ENCODE measurements at regions not wholly inside any gene's neighbourhood (a gene's known extent, or its start where the extent isn't known, plus 50 kb on each side); places are given as distances from the start of the nearest gene placed in this dataset.

DNA sequence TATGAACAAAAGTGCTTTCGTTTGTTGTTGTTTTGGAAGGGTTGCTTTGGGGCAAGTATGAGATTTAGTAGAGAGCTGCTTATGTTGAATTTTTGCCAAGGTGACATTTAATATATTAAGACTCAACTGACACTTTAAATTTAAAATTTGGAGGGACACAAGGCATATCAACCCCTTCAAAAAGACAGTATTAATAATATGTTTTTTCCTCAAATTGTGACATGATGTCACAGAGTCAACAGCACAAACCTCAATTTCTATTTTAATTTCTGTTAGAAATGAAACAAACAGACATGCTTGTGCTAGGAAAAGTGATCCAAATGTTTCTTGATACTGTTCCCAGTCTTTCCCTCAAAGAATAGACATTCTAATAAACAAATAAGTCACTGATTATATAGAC is 218.9 kb downstream of the CYRIA start:
- WGBS, 2 donors: 76 to 95% methylated on average over 1 of the region's 1 CpG
- H3K36me3 ChIP-seq (ENCODE audit: low read depth, missing control alignments): no peaks in the 10 kb centered on the region
- no peaks in the 10 kb centered on the region for H3K27me3 ChIP-seq
- no peak overlapping the region for H3K27ac ChIP-seq
- no peak for DNase-seq
- no peaks in the 10 kb centered on the region for H3K9me3 ChIP-seq
- intact Hi-C loops (cut with DNase I; ENCODE audit: low total_unique reads): no loop called here
- no peaks in the 10 kb centered on the region for H3K4me1 ChIP-seq
- no peak overlapping the region for H3K4me3 ChIP-seq
- TF ChIP-seq POLR2A (IDR thresholded peaks at IDR 0.05): no peak
- TF ChIP-seq, protein P1, sequence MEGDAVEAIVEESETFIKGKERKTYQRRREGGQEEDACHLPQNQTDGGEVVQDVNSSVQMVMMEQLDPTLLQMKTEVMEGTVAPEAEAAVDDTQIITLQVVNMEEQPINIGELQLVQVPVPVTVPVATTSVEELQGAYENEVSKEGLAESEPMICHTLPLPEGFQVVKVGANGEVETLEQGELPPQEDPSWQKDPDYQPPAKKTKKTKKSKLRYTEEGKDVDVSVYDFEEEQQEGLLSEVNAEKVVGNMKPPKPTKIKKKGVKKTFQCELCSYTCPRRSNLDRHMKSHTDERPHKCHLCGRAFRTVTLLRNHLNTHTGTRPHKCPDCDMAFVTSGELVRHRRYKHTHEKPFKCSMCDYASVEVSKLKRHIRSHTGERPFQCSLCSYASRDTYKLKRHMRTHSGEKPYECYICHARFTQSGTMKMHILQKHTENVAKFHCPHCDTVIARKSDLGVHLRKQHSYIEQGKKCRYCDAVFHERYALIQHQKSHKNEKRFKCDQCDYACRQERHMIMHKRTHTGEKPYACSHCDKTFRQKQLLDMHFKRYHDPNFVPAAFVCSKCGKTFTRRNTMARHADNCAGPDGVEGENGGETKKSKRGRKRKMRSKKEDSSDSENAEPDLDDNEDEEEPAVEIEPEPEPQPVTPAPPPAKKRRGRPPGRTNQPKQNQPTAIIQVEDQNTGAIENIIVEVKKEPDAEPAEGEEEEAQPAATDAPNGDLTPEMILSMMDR (IDR thresholded peaks at IDR 0.05): no peak

DNA sequence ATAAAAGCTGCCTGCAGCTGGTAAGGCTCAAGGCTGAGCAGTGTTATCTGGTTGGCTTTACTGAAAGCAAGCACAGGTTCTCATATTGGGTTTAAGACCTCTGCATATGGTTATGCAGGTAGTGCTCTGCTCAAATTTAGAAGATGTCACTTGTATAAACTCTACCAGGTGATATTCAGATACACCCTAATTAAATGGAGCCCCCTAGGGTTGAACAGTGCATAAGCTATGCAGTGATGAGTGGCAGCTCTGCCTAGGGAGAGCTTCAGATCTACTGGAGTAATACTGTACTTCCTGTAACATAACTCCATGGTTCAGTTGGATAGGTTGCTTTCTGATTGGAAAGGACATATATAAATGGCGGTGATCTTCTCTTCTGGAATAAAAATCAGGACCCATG is 222.7 kb downstream of the CYRIA start:
- no peak for DNase-seq
- H3K9me3 ChIP-seq: no peaks in the 10 kb centered on the region
- H3K27me3 ChIP-seq: no peaks in the 10 kb centered on the region
- no peak overlapping the region for H3K27ac ChIP-seq
- 96 to 97% methylated on average over 1 of the region's 1 CpG for WGBS, 2 donors
- no peaks in the 10 kb centered on the region for H3K4me1 ChIP-seq
- no peak overlapping the region for H3K4me3 ChIP-seq
- intact Hi-C loops (cut with DNase I; ENCODE audit: low total_unique reads): no loop called here
- no peak for TF ChIP-seq POLR2A (IDR thresholded peaks at IDR 0.05)
- TF ChIP-seq, protein P1 (IDR thresholded peaks at IDR 0.05): no peak
- no peaks in the 10 kb centered on the region for H3K36me3 ChIP-seq (ENCODE audit: low read depth, missing control alignments)

DNA sequence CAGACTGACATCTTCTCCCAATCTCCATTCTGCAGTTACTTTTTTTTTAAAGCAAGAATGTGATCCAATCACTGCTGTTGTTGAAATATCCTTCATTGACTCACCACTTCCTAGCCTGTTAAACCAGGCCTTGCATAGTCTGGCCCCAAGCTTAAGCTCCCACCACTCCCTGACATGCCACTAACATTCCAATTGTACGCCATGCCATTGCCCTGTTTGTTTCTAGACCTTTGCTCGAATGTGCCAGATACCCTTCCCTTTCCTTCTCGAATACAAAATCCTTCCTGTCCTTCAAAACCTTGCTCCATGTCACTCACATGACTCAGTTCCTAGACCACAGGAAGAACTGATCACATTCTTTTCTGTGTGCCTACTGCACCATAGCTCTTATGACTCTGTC is 224.2 kb downstream of the CYRIA start:
- no peaks in the 10 kb centered on the region for H3K27me3 ChIP-seq
- H3K4me1 ChIP-seq: no peaks in the 10 kb centered on the region
- H3K36me3 ChIP-seq (ENCODE audit: low read depth, missing control alignments): no peaks in the 10 kb centered on the region
- H3K4me3 ChIP-seq: no peak overlapping the region
- intact Hi-C loops (cut with DNase I; ENCODE audit: low total_unique reads): no loop called here
- no peak for TF ChIP-seq POLR2A (IDR thresholded peaks at IDR 0.05)
- TF ChIP-seq, protein P1 (IDR thresholded peaks at IDR 0.05): no peak
- DNase-seq: no peak
- H3K27ac ChIP-seq: no peak overlapping the region
- WGBS, 2 donors: 87 to 88% methylated on average over 3 of the region's 3 CpGs
- H3K9me3 ChIP-seq: no peaks in the 10 kb centered on the region

DNA sequence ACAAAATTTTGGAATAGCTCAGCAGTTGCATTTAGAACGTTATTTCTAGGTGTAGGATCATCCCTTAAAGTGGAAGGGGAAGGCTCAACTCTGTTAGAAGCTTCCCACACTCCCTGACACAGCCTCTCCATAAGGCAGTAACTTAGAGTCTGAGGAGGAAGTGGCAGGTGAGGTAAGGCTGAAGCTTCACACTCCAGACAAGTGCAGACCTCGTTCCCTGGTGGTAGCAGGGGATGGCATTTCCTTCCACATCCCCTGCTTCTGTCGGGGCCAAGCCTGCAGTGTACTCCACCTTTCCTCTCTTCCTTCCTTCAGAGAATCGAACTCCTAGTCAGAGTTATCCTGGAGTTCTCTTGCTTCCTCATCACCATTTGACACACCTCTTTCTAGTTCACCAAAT is 224.7 kb downstream of the CYRIA start:
- Histone ChIP-seq H3K27ac (no peak overlapping the region), H3K4me3 (no peak overlapping the region), H3K4me1 (no peaks in the 10 kb centered on the region), H3K9me3 (no peaks in the 10 kb centered on the region), H3K36me3 (ENCODE audit: low read depth, missing control alignments) (no peaks in the 10 kb centered on the region), H3K27me3 (no peaks in the 10 kb centered on the region)
- intact Hi-C loops (cut with DNase I; ENCODE audit: low total_unique reads): no loop called here
- TF ChIP-seq POLR2A (IDR thresholded peaks at IDR 0.05): no peak
- TF ChIP-seq, protein P1 (IDR thresholded peaks at IDR 0.05): no peak
- WGBS, 2 donors: 80 to 86% methylated on average over 4 of the region's 4 CpGs
- no peak for DNase-seq

DNA sequence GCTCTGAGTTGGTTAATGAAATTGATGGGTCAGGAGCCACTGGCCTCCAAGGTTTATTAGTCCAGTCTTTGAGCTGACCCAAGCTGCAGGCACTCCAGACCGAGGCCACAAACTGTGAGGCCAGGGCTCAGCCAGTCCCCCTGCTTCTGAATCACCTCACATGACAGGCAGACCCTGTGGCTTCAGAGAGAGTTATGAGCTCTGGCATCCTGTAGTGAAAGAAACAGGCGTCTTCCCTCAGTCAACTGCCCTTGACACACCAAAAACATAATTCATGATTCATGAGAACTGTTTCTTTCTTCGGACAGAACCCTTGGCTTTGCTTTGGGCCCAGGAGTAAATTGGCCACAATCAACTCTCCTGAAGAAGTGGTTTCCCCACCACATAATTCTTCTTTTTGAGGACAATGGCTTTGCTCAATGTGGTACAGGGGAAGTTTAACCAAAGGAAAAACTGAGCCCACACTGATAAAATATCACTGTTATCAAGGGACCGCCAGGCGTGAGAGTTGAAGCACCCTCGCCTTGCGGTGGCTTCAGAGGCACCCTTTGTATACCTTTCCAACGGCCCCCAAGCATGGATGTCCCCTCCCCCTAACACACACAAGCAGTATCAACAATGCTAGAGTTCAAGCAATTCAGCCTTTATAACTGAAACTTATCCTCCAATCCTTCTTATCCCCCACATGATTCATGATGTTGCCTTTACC is 226.9 kb downstream of the CYRIA start:
- Histone ChIP-seq H3K27ac (no peak overlapping the region), H3K4me3 (no peak overlapping the region), H3K9me3 (no peaks in the 10 kb centered on the region), H3K27me3 (no peaks in the 10 kb centered on the region), H3K4me1 (no peaks in the 10 kb centered on the region), H3K36me3 (ENCODE audit: low read depth, missing control alignments) (no peaks in the 10 kb centered on the region)
- intact Hi-C loops (cut with DNase I; ENCODE audit: low total_unique reads): no loop called here
- WGBS, 2 donors: 51 to 64% methylated on average over 8 of the region's 8 CpGs
- no peak for DNase-seq
- TF ChIP-seq, protein P1 (IDR thresholded peaks at IDR 0.05): no peak
- TF ChIP-seq POLR2A (IDR thresholded peaks at IDR 0.05): no peak
